Sigmoid colon (tissue), 4 donors: ENCODE measurements at regions not wholly inside any gene's neighbourhood (a gene's known extent, or its start where the extent isn't known, plus 50 kb on each side); places are given as distances from the start of the nearest gene placed in this dataset.

Source experiments
- EP300 ChIP-seq, 4 donors: sonication (generic); formaldehyde crosslinking; IDR thresholded peaks; one replicate each; pipeline ENCODE4 v1.6.1; 2017; ENCODE audit warnings: antibody characterized with exemption in 4 of 4
- POLR2A ChIP-seq, 2 donors: fragments of 450-650 bp; IDR thresholded peaks; one replicate each; pipeline ENCODE4 v1.6.1; 2016; ENCODE audit warnings: antibody characterized with exemption in 2 of 2, mild to moderate bottlenecking in 2 of 2, moderate library complexity in 2 of 2
- POLR2AphosphoS5 ChIP-seq, 4 donors: sonication (generic); formaldehyde crosslinking; IDR thresholded peaks; one replicate each; pipeline ENCODE4 v1.6.1; 2017; ENCODE audit warnings: antibody characterized with exemption in 4 of 4
- TF ChIP-seq, protein P1 (sequence below), 4 experiments: fragments of 450-650 bp in 3 of 4; fragments of 200-600 bp in 1 of 4; IDR thresholded peaks; one replicate each; pipeline ENCODE4 v1.5.1; 2016 to 2019; ENCODE audit warnings: antibody characterized with exemption in 4 of 4, mild to moderate bottlenecking in 3 of 4, moderate library complexity in 2 of 4

DNA sequence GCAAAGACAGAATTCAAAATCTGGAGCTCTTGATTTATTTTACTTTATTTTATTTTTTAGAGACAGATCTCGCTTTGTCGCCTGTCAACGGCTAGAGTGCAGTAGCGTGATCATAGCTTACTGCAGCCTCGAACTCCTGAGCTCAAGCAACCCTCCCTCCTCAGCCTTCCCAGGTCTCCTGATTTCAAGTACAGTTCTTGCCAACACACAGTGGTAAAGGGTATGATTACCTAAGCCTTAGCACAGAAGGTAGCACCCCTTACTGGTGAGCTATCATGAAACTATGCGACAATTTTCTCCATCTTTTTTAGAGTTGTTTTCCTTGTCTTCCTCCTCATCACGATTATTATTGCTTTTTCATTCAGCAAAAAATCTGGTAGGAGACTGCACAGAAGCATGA lies 94.3 kb upstream of the ETV6 start:
- no peak for TF ChIP-seq POLR2AphosphoS5 (IDR thresholded peaks at IDR 0.05)
- TF ChIP-seq POLR2A (IDR thresholded peaks at IDR 0.05): no peak
- TF ChIP-seq, protein P1, sequence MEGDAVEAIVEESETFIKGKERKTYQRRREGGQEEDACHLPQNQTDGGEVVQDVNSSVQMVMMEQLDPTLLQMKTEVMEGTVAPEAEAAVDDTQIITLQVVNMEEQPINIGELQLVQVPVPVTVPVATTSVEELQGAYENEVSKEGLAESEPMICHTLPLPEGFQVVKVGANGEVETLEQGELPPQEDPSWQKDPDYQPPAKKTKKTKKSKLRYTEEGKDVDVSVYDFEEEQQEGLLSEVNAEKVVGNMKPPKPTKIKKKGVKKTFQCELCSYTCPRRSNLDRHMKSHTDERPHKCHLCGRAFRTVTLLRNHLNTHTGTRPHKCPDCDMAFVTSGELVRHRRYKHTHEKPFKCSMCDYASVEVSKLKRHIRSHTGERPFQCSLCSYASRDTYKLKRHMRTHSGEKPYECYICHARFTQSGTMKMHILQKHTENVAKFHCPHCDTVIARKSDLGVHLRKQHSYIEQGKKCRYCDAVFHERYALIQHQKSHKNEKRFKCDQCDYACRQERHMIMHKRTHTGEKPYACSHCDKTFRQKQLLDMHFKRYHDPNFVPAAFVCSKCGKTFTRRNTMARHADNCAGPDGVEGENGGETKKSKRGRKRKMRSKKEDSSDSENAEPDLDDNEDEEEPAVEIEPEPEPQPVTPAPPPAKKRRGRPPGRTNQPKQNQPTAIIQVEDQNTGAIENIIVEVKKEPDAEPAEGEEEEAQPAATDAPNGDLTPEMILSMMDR (IDR thresholded peaks at IDR 0.05): no peak
- TF ChIP-seq EP300 (IDR thresholded peaks at IDR 0.05): no peak
